PC-3 (cell line): ENCODE measurements at regions not wholly inside any gene's neighbourhood (a gene's known extent, or its start where the extent isn't known, plus 50 kb on each side); places are given as distances from the start of the nearest gene placed in this dataset.
A peak's percentile ranks its signal among the peaks of the same experiment; 100 is the strongest.

ENCODE experiments used
- ATAC-seq: fragments of 200-7000 bp; cut with Tn5 transposase; 2 replicates; pipeline ENCODE4 v1.9.1; 2020; ENCODE audit warnings: mild to moderate bottlenecking, moderate library complexity
- BruUV-seq: library from RNA; stranded (reverse); fragments of 400-500 nt; replicated peaks from 2 replicates; lab custom pipeline; 2021; lab: Mats Ljungman, UMichigan
- CTCF ChIA-PET: fragments of 300-600 bp; sonication (Branson Sonifier 250); formaldehyde crosslinking; loops from one replicate; lab custom pipeline; 2022; ENCODE audit warnings: antibody characterized with exemption; lab: Charles Lee
- POLR2A ChIA-PET: fragments of 300-600 bp; sonication (Branson Sonifier 250); formaldehyde crosslinking; loops from one replicate; lab custom pipeline; 2022; ENCODE audit warnings: antibody characterized with exemption; ENCODE audit not compliant: unreplicated experiment; lab: Charles Lee
- DNase-seq: peaks from one replicate; pipeline ENCODE4 v3.0.0-alpha.2; 2015
- H2AFZ ChIP-seq: fragments of 300-600 bp; sonication (generic); 2 replicates; pipeline ENCODE4 v1.6.0; 2016; ENCODE audit warnings: antibody characterized with exemption, low read length
- H3F3A ChIP-seq: fragments of 300-600 bp; sonication (generic); one replicate; pipeline ENCODE4 v1.6.0; 2017; ENCODE audit warnings: antibody characterized with exemption, low read length, control low read depth, mild to moderate bottlenecking; ENCODE audit not compliant: unreplicated experiment
- H3K27ac ChIP-seq: fragments of 300-600 bp; sonication (generic); 2 replicates; pipeline ENCODE4 v1.5.1; 2016; ENCODE audit warnings: mild to moderate bottlenecking, low read length
- H3K27me3 ChIP-seq: fragments of 300-600 bp; sonication (generic); 2 replicates; pipeline ENCODE4 v1.6.1; 2016; ENCODE audit warnings: low read length, mixed read lengths
- H3K36me3 ChIP-seq: fragments of 300-600 bp; sonication (generic); 2 replicates; pipeline ENCODE4 v1.6.1; 2016; ENCODE audit warnings: low read depth, mixed run types, low read length, mixed read lengths
- H3K4me1 ChIP-seq: fragments of 300-600 bp; sonication (generic); 2 replicates; pipeline ENCODE4 v1.5.1; 2016; ENCODE audit warnings: low read length; ENCODE audit not compliant: insufficient read depth
- H3K4me2 ChIP-seq: fragments of 300-600 bp; sonication (generic); 2 replicates; pipeline ENCODE4 v1.6.0; 2016; ENCODE audit warnings: low read length
- H3K4me3 ChIP-seq: fragments of 300-600 bp; sonication (generic); 2 replicates; pipeline ENCODE4 v1.5.1; 2016; ENCODE audit warnings: mild to moderate bottlenecking, low read length, mixed read lengths
- H3K79me2 ChIP-seq: fragments of 300-600 bp; sonication (generic); 2 replicates; pipeline ENCODE4 v1.6.1; 2017; ENCODE audit warnings: low read length, mixed read lengths
- H3K9ac ChIP-seq: fragments of 300-600 bp; sonication (generic); 2 replicates; pipeline ENCODE4 v1.6.0; 2016; ENCODE audit warnings: mild to moderate bottlenecking, low read length
- H3K9me2 ChIP-seq: fragments of 300-600 bp; sonication (generic); replicated peaks from 2 replicates; pipeline ENCODE4 v1.6.1; 2016; ENCODE audit warnings: mixed run types, low read length, mixed read lengths
- H3K9me3 ChIP-seq: fragments of 300-600 bp; sonication (generic); 2 replicates; pipeline ENCODE4 v1.6.1; 2016; ENCODE audit warnings: low read length, mixed read lengths
- H4K20me1 ChIP-seq: fragments of 300-600 bp; sonication (generic); 2 replicates; pipeline ENCODE4 v1.6.1; 2016; ENCODE audit warnings: low read length, mixed read lengths
- CTCF ChIP-seq: fragments of 300-600 bp; sonication (generic); conservative IDR thresholded peaks from 2 replicates; pipeline ENCODE4 v1.5.1; 2017; ENCODE audit warnings: antibody characterized with exemption, low read depth, mild to moderate bottlenecking, low read length
- EZH2 ChIP-seq: fragments of 300-600 bp; sonication (generic); IDR thresholded peaks from one replicate; pipeline ENCODE4 v1.6.1; 2017; ENCODE audit warnings: antibody characterized with exemption, mild to moderate bottlenecking, low read length; ENCODE audit not compliant: unreplicated experiment
- EZH2phosphoT487 ChIP-seq: fragments of 300-600 bp; sonication (generic); IDR thresholded peaks from 2 replicates; pipeline ENCODE4 v1.6.1; 2018; ENCODE audit warnings: mild to moderate bottlenecking, antibody characterized with exemption, low read length, borderline replicate concordance
- intact Hi-C: fragments of 100-400 bp; cut with micrococcal nuclease; formaldehyde crosslinking; loops from 2 replicates; pipeline ENCODE4 v1.9.0; 2023

GRCh38 chr12:27178723-27179399, 65.2 kb upstream of the STK38L start:
- no peaks in the 10 kb centered on the region for H3K9me2 ChIP-seq
- peak overlapping the region; percentile 7; the same call in 1 of the 2 replicates for H3K4me3 ChIP-seq
- peaks cover 21% of the 10 kb centered on the region for H3F3A ChIP-seq
- 0 out of 2 replicates have a peak overlapping the region, but pooled peaks have one; percentile 1 for H3K9ac ChIP-seq
- no peaks in the 10 kb centered on the region for H3K27me3 ChIP-seq
- ATAC-seq = no peak
- ChIA-PET POLR2A (no interaction called here), CTCF (no interaction called here)
- DNase-seq = peak; percentile 41
- H3K9me3 ChIP-seq = no peaks in the 10 kb centered on the region
- peaks cover 61% of the 10 kb centered on the region for H3K4me1 ChIP-seq
- intact Hi-C loops = no loop called here
- peak overlapping the region; percentile 62 for H3K4me2 ChIP-seq
- no peak overlapping the region for H2AFZ ChIP-seq
- no peaks in the 10 kb centered on the region for H4K20me1 ChIP-seq
- H3K79me2 ChIP-seq = no peaks in the 10 kb centered on the region
- TF ChIP-seq EZH2 (no peak), EZH2phosphoT487 (no peak), CTCF (no peak)
- no TSS peak for BruUV-seq
- no peaks in the 10 kb centered on the region for H3K36me3 ChIP-seq
- peak overlapping the region; percentile 67 for H3K27ac ChIP-seq

- Histone ChIP-seq H3K9me2 (no peaks in the 10 kb centered on the region), H3K36me3 (no peaks in the 10 kb centered on the region), H3K9me3 (no peaks in the 10 kb centered on the region), H3K9ac (peak overlapping the region; percentile 29; the same call in 1 of the 2 replicates), H2AFZ (no peak overlapping the region), H3F3A (peaks cover 21% of the 10 kb centered on the region), H3K4me1 (peaks cover 61% of the 10 kb centered on the region), H3K4me2 (peak overlapping the region; percentile 62), H3K4me3 (peak overlapping the region; percentile 7; the same call in 1 of the 2 replicates), H4K20me1 (no peaks in the 10 kb centered on the region), H3K79me2 (no peaks in the 10 kb centered on the region), H3K27ac (peak overlapping the region; percentile 73), H3K27me3 (no peaks in the 10 kb centered on the region)
- TF ChIP-seq CTCF (no peak), EZH2 (no peak), EZH2phosphoT487 (no peak)
- POLR2A ChIA-PET = interaction anchor here (0.5 to 0.7 kb wide), 5 partner anchors 37 to 189 kb away, joined by 3 to 5 read pairs (median 4); no protein-coding TSS in a partner anchor
- intact Hi-C loops = loop anchor here (1.0 to 2.0 kb wide), 2 partner anchors 11 to 37 kb away; no protein-coding TSS in a partner anchor
- peak; percentile 100 for DNase-seq
- BruUV-seq = TSS peak; percentile 86
- CTCF ChIA-PET = interaction anchor here (0.5 to 0.6 kb wide), 2 partner anchors 18 to 769 kb away, joined by 3 to 4 read pairs; no protein-coding TSS in a partner anchor
- peak; percentile 86 for ATAC-seq
Observed at GRCh38 chr12:27179400-27180214, 64.5 kb upstream of the STK38L start.
